22Rv1 (cell line): ENCODE measurements at regions not wholly inside any gene's neighbourhood (a gene's known extent, or its start where the extent isn't known, plus 50 kb on each side); places are given as distances from the start of the nearest gene placed in this dataset.

Experiments
- ZFX ChIP-seq: fragments of 450-650 bp; IDR thresholded peaks from 2 replicates; pipeline ENCODE4 v1.6.1; 2017; ENCODE audit warnings: antibody characterized with exemption, borderline replicate concordance
- TF ChIP-seq, protein P1 (sequence below): fragments of 450-650 bp; IDR thresholded peaks from 2 replicates; pipeline ENCODE4 v1.5.1; 2017; ENCODE audit warnings: mild to moderate bottlenecking

- TF ChIP-seq, protein P1, sequence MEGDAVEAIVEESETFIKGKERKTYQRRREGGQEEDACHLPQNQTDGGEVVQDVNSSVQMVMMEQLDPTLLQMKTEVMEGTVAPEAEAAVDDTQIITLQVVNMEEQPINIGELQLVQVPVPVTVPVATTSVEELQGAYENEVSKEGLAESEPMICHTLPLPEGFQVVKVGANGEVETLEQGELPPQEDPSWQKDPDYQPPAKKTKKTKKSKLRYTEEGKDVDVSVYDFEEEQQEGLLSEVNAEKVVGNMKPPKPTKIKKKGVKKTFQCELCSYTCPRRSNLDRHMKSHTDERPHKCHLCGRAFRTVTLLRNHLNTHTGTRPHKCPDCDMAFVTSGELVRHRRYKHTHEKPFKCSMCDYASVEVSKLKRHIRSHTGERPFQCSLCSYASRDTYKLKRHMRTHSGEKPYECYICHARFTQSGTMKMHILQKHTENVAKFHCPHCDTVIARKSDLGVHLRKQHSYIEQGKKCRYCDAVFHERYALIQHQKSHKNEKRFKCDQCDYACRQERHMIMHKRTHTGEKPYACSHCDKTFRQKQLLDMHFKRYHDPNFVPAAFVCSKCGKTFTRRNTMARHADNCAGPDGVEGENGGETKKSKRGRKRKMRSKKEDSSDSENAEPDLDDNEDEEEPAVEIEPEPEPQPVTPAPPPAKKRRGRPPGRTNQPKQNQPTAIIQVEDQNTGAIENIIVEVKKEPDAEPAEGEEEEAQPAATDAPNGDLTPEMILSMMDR, result no peak
- no peak for TF ChIP-seq ZFX
Measured at GRCh38 chr11:87894961-87895360, 280.3 kb downstream of the RAB38 start.
